GM12878 (cell line): ENCODE measurements at regions not wholly inside any gene's neighbourhood (a gene's known extent, or its start where the extent isn't known, plus 50 kb on each side); places are given as distances from the start of the nearest gene placed in this dataset.

Experiments used
- ATAC-seq: fragments of 200-7000 bp; cut with Tn5 transposase; 3 replicates; pipeline ENCODE4 v1.9.1; 2020; ENCODE audit warnings: mild to moderate bottlenecking, moderate library complexity
- BruUV-seq: library from RNA; stranded (reverse); fragments of 400-500 nt; replicated peaks from 2 replicates; lab custom pipeline; 2021; lab: Mats Ljungman, UMichigan
- CTCF ChIA-PET: fragments of 300-600 bp; sonication (Branson Sonifier 250); formaldehyde crosslinking; extraction: SDS; loops from one replicate; lab custom pipeline; 2021; ENCODE audit warnings: inconsistent platforms; lab: Yijun Ruan, JAX
- POLR2A ChIA-PET: fragments of 350-600 bp; formaldehyde crosslinking; extraction: SDS; loops from one replicate; lab custom pipeline; 2021; ENCODE audit warnings: inconsistent platforms; lab: Charles Lee
- RAD21 ChIA-PET: fragments of 300-600 bp; sonication (Branson Sonifier 250); formaldehyde crosslinking; loops from one replicate; lab custom pipeline; 2023; ENCODE audit warnings: antibody characterized with exemption; ENCODE audit not compliant: unreplicated experiment; lab: Charles Lee
- SMC1A ChIA-PET: fragments of 300-600 bp; sonication (Branson Sonifier 250); formaldehyde crosslinking; loops from one replicate; lab custom pipeline; 2023; ENCODE audit not compliant: unreplicated experiment, uncharacterized antibody; lab: Charles Lee
- DNase-seq: peaks from one replicate; pipeline ENCODE4 v3.0.0-alpha.2; 2011; ENCODE audit warnings: low read depth, low spot score
- FAIRE-seq: peaks from 3 replicates; lab custom pipeline; 2011; peaks lifted over from hg19 to GRCh38; lab: Jason Lieb, UNC
- H2AFZ ChIP-seq: 2 replicates; pipeline ENCODE4 v1.6.0; 2011; ENCODE audit warnings: low read depth, low read length, control low read depth; ENCODE audit not compliant: control insufficient read depth
- H3K27ac ChIP-seq: 2 replicates; pipeline ENCODE4 v1.5.1; 2011; ENCODE audit warnings: control low read depth; ENCODE audit not compliant: control insufficient read depth, insufficient read depth
- H3K27me3 ChIP-seq, 2 experiments: replicated peaks in 1 of 2; 2 replicates each; pipeline versions ENCODE4 v1.6.0 to v1.6.1; 2011; ENCODE audit warnings: low read length in 1 of 2; ENCODE audit not compliant: control insufficient read depth in 2 of 2, insufficient read depth in 2 of 2
- H3K36me3 ChIP-seq, 2 experiments: 2 replicates each; pipeline ENCODE4 v1.5.1; 2011; ENCODE audit warnings: low read length in 1 of 2; ENCODE audit not compliant: control insufficient read depth in 2 of 2, insufficient read depth in 2 of 2
- H3K4me1 ChIP-seq: 2 replicates; pipeline ENCODE4 v1.6.1; 2011; ENCODE audit warnings: mild to moderate bottlenecking, low read length, moderate library complexity, mixed read lengths; ENCODE audit not compliant: control insufficient read depth, insufficient read depth
- H3K4me2 ChIP-seq: 2 replicates; pipeline ENCODE4 v1.6.0; 2011; ENCODE audit warnings: control low read depth; ENCODE audit not compliant: control insufficient read depth, insufficient read depth
- H3K4me3 ChIP-seq: fragments of 200-600 bp; sonication (generic); 2 replicates; pipeline ENCODE4 v1.5.1; 2016
- H3K79me2 ChIP-seq: 2 replicates; pipeline ENCODE4 v1.6.0; 2011; ENCODE audit warnings: low read length; ENCODE audit not compliant: control insufficient read depth, insufficient read depth
- H3K9ac ChIP-seq: 2 replicates; pipeline ENCODE4 v1.8.0; 2011; ENCODE audit warnings: low read length, control low read depth, mixed read lengths; ENCODE audit not compliant: control insufficient read depth, insufficient read depth
- H3K9me3 ChIP-seq: replicated peaks from 3 replicates; pipeline ENCODE4 v1.5.1; 2011; ENCODE audit warnings: mild to moderate bottlenecking, low read length; ENCODE audit not compliant: control insufficient read depth, insufficient read depth
- H4K20me1 ChIP-seq: 2 replicates; pipeline ENCODE4 v1.6.0; 2011; ENCODE audit not compliant: control insufficient read depth, insufficient read depth
- ATF7 ChIP-seq: fragments of 450-650 bp; IDR thresholded peaks from 2 replicates; pipeline ENCODE4 v1.6.1; 2016; ENCODE audit warnings: low read depth, mild to moderate bottlenecking
- BACH1 ChIP-seq: fragments of 450-650 bp; IDR thresholded peaks from 2 replicates; pipeline ENCODE4 v1.6.1; 2017; ENCODE audit warnings: mild to moderate bottlenecking, borderline replicate concordance
- DPF2 ChIP-seq: fragments of 450-650 bp; IDR thresholded peaks from 2 replicates; pipeline ENCODE4 v1.6.1; 2017; ENCODE audit warnings: mild to moderate bottlenecking
- HDAC2 ChIP-seq: fragments of 200-600 bp; sonication (generic); IDR thresholded peaks from 2 replicates; pipeline ENCODE4 v1.6.1; 2017
- KAT2A ChIP-seq: conservative IDR thresholded peaks from 2 replicates; pipeline ENCODE4 v1.6.1; 2011; ENCODE audit warnings: low read depth, low read length; ENCODE audit not compliant: control insufficient read depth
- KLF5 ChIP-seq: fragments of 450-650 bp; IDR thresholded peaks from 2 replicates; pipeline ENCODE4 v1.6.1; 2014; ENCODE audit warnings: mild to moderate bottlenecking; ENCODE audit not compliant: partially characterized antibody
- MYB ChIP-seq: fragments of 150-350 bp; IDR thresholded peaks from 2 replicates; pipeline ENCODE4 v1.6.1; 2014; ENCODE audit warnings: mild to moderate bottlenecking, low read depth, low read length, borderline replicate concordance
- NBN ChIP-seq: fragments of 450-650 bp; IDR thresholded peaks from 2 replicates; pipeline ENCODE4 v1.6.1; 2016
- NFYB ChIP-seq: IDR thresholded peaks from 2 replicates; pipeline ENCODE4 v1.6.1; 2011; ENCODE audit warnings: low read depth, mild to moderate bottlenecking, low read length, improper control_type of control experiment, moderate library complexity; ENCODE audit not compliant: insufficient read depth
- SMARCA5 ChIP-seq: fragments of 450-650 bp; IDR thresholded peaks from 2 replicates; pipeline ENCODE4 v1.6.1; 2017; ENCODE audit warnings: mild to moderate bottlenecking
- STAT3 ChIP-seq: IDR thresholded peaks from 2 replicates; pipeline ENCODE4 v1.6.1; 2011; ENCODE audit warnings: low read depth, low read length, improper control_type of control experiment
- TARDBP ChIP-seq: IDR thresholded peaks from 2 replicates; pipeline ENCODE4 v1.6.1; 2016; ENCODE audit warnings: borderline replicate concordance
- TCF7 ChIP-seq: IDR thresholded peaks from 2 replicates; pipeline ENCODE4 v1.6.1; 2014; ENCODE audit warnings: antibody characterized with exemption, borderline replicate concordance
- WGBS: methylation state at CpG from one replicate; pipeline ENCODE4 v1.1.6; 2016; ENCODE audit warnings: low lambda C conversion rate; ENCODE audit not compliant: insufficient replicate concordance, insufficient coverage; ENCODE audit errors: missing lambda C conversion rate; 5-methylcytosine and 5-hydroxymethylcytosine counted together
- in situ Hi-C: fragments of 300-500 bp; cut with MboI; formaldehyde crosslinking; loops from 9 replicates; pipeline ENCODE4 v1.14.3; 2018; ENCODE audit warnings: mixed read lengths
- intact Hi-C: fragments of 100-400 bp; cut with micrococcal nuclease; formaldehyde crosslinking; loops from one replicate; pipeline ENCODE4 v1.14.2; 2022; ENCODE audit not compliant: unreplicated experiment
- TF ChIP-seq, protein P1 (sequence below): fragments of 450-650 bp; IDR thresholded peaks from 2 replicates; pipeline ENCODE4 v1.6.1; 2014; ENCODE audit warnings: mild to moderate bottlenecking
- TF ChIP-seq, protein P2 (sequence below): IDR thresholded peaks from 2 replicates; pipeline ENCODE4 v1.6.1; 2012; ENCODE audit warnings: mild to moderate bottlenecking, low read depth, low read length
- TF ChIP-seq, protein P3 (sequence below): IDR thresholded peaks from 2 replicates; pipeline ENCODE4 v1.6.1; 2011; ENCODE audit warnings: low read depth, mild to moderate bottlenecking, low read length, moderate library complexity, borderline replicate concordance; ENCODE audit errors: extremely low read depth
- TF ChIP-seq, protein P4 (sequence below): IDR thresholded peaks from 2 replicates; pipeline ENCODE4 v1.6.1; 2012; ENCODE audit warnings: low read depth, low read length, improper control_type of control experiment

DNA sequence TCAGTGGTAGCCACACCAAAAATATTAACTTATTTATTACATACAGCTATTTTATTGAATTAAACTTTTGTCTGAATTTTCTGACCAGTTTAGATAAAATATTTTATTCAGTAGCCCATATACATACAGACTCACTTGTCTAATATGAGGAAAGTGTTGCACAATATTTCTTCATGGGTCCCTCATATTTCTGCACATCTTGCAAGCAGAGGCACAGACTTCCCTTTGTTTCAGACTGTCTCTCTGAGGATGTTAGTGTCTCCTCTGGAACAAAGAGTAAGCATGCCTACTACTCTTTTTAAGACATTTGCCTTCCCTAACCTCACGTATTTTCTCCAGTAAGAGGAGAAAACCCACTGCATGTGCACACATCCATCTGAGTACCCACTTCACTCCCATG is 81.2 kb downstream of the OR5AK2 start:
- Histone ChIP-seq H3K9ac (no peak overlapping the region), H3K36me3 (no peaks in the 10 kb centered on the region), H3K4me1 (no peaks in the 10 kb centered on the region), H3K4me3 (no peak overlapping the region), H3K9me3 (no peaks in the 10 kb centered on the region), H4K20me1 (no peaks in the 10 kb centered on the region), H3K27me3 (no peaks in the 10 kb centered on the region), H3K4me2 (no peak overlapping the region), H3K27ac (no peak overlapping the region), H3K79me2 (no peaks in the 10 kb centered on the region), H2AFZ (no peak overlapping the region)
- FAIRE-seq (no peak), DNase-seq (no peak), ATAC-seq (no peak)
- ChIA-PET CTCF (interaction anchor here (0.6 kb wide), 1 partner anchor 700 kb away, joined by 3 read pairs; no protein-coding TSS in a partner anchor), SMC1A (no interaction called here), POLR2A (no interaction called here), RAD21 (no interaction called here)
- in situ Hi-C loops (no loop called here), intact Hi-C loops (no loop called here)
- WGBS: 5% methylated on average over 1 of the region's 1 CpG
- no peak for TF ChIP-seq ATF7
- TF ChIP-seq, protein P1, sequence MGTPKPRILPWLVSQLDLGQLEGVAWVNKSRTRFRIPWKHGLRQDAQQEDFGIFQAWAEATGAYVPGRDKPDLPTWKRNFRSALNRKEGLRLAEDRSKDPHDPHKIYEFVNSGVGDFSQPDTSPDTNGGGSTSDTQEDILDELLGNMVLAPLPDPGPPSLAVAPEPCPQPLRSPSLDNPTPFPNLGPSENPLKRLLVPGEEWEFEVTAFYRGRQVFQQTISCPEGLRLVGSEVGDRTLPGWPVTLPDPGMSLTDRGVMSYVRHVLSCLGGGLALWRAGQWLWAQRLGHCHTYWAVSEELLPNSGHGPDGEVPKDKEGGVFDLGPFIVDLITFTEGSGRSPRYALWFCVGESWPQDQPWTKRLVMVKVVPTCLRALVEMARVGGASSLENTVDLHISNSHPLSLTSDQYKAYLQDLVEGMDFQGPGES: no peak
- no peak for TF ChIP-seq HDAC2
- TF ChIP-seq, protein P2, sequence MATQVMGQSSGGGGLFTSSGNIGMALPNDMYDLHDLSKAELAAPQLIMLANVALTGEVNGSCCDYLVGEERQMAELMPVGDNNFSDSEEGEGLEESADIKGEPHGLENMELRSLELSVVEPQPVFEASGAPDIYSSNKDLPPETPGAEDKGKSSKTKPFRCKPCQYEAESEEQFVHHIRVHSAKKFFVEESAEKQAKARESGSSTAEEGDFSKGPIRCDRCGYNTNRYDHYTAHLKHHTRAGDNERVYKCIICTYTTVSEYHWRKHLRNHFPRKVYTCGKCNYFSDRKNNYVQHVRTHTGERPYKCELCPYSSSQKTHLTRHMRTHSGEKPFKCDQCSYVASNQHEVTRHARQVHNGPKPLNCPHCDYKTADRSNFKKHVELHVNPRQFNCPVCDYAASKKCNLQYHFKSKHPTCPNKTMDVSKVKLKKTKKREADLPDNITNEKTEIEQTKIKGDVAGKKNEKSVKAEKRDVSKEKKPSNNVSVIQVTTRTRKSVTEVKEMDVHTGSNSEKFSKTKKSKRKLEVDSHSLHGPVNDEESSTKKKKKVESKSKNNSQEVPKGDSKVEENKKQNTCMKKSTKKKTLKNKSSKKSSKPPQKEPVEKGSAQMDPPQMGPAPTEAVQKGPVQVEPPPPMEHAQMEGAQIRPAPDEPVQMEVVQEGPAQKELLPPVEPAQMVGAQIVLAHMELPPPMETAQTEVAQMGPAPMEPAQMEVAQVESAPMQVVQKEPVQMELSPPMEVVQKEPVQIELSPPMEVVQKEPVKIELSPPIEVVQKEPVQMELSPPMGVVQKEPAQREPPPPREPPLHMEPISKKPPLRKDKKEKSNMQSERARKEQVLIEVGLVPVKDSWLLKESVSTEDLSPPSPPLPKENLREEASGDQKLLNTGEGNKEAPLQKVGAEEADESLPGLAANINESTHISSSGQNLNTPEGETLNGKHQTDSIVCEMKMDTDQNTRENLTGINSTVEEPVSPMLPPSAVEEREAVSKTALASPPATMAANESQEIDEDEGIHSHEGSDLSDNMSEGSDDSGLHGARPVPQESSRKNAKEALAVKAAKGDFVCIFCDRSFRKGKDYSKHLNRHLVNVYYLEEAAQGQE: no peak
- no peak for TF ChIP-seq SMARCA5
- TF ChIP-seq KAT2A: no peak
- TF ChIP-seq TARDBP: no peak
- no peak for TF ChIP-seq NFYB
- TF ChIP-seq, protein P3, sequence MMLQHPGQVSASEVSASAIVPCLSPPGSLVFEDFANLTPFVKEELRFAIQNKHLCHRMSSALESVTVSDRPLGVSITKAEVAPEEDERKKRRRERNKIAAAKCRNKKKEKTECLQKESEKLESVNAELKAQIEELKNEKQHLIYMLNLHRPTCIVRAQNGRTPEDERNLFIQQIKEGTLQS: no peak
- no peak for TF ChIP-seq NBN
- no peak for TF ChIP-seq MYB
- TF ChIP-seq BACH1: no peak
- no peak for TF ChIP-seq STAT3
- no peak for TF ChIP-seq DPF2
- TF ChIP-seq KLF5: no peak
- TF ChIP-seq TCF7: no peak
- TF ChIP-seq, protein P4, sequence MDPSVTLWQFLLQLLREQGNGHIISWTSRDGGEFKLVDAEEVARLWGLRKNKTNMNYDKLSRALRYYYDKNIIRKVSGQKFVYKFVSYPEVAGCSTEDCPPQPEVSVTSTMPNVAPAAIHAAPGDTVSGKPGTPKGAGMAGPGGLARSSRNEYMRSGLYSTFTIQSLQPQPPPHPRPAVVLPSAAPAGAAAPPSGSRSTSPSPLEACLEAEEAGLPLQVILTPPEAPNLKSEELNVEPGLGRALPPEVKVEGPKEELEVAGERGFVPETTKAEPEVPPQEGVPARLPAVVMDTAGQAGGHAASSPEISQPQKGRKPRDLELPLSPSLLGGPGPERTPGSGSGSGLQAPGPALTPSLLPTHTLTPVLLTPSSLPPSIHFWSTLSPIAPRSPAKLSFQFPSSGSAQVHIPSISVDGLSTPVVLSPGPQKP: no peak
- no TSS peak for BruUV-seq
